ENCODE measurements at regions not wholly inside any gene's neighbourhood (a gene's known extent, or its start where the extent isn't known, plus 50 kb on each side); places are given as distances from the start of the nearest gene placed in this dataset.
"Not testable (repeated sequence)": the region's sequence is repeated elsewhere in the genome, so short reads cannot be mapped to it uniquely, and the experiment has no call there.

DNA sequence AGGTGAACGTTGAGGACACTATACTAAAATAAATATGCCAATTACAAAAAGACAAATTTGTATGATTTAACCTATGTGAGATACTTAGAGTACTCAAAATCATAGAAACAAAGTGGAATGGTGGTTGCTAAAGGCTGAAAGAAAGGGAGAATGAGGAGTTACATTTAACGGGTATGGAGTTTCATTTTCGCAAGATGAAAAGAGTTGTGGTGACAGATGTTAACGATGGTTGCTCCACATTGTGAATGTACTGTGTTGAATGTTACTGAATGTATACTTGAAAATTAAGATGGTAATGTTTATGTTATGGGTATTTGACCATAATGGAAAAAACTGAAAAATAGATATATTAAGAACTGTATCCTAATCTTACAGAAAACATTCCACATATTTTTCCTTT, 51.3 kb upstream of the MOCS2 start:
- Histone ChIP-seq H3K36me3 (no peaks in the 10 kb centered on the region), H3K27ac (no peak overlapping the region), H3K9ac (no peak overlapping the region), H3K4me2 (no peak overlapping the region), H3K4me3 (no peak overlapping the region), H3K4me1 (no peaks in the 10 kb centered on the region), H4K20me1 (no peaks in the 10 kb centered on the region), H3K27me3 (no peaks in the 10 kb centered on the region), H3K9me3 (no peaks in the 10 kb centered on the region)
- TF ChIP-seq Cebpa-rat (IDR thresholded peaks at IDR 0.05): no peak

DNA sequence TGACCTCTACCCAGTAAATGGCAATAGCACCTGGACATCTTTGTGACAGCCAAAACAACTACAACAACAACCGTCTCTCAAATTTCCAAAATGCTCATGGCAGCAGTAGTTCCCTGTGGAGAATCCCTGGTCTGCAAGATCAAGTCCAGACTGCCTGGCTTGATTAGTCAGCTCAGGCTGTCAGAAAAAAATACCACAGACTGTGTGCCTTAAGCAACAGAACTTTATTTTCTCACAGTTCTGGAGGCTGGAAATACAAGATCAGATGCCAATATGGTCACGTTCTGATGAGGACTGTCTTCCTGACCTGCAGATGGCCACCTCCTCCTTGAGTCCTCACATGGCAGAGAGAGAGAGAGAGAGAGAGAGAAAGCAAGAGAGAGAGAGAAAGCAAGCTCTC, 52.3 kb upstream of the MOCS2 start:
- Histone ChIP-seq H3K27ac (no peak overlapping the region), H3K36me3 (no peaks in the 10 kb centered on the region), H4K20me1 (no peaks in the 10 kb centered on the region), H3K9me3 (no peaks in the 10 kb centered on the region), H3K27me3 (no peaks in the 10 kb centered on the region), H3K4me3 (no peak overlapping the region), H3K9ac (no peak overlapping the region), H3K4me1 (no peaks in the 10 kb centered on the region), H3K4me2 (no peak overlapping the region)
- no peak for TF ChIP-seq Cebpa-rat (IDR thresholded peaks at IDR 0.05)

DNA sequence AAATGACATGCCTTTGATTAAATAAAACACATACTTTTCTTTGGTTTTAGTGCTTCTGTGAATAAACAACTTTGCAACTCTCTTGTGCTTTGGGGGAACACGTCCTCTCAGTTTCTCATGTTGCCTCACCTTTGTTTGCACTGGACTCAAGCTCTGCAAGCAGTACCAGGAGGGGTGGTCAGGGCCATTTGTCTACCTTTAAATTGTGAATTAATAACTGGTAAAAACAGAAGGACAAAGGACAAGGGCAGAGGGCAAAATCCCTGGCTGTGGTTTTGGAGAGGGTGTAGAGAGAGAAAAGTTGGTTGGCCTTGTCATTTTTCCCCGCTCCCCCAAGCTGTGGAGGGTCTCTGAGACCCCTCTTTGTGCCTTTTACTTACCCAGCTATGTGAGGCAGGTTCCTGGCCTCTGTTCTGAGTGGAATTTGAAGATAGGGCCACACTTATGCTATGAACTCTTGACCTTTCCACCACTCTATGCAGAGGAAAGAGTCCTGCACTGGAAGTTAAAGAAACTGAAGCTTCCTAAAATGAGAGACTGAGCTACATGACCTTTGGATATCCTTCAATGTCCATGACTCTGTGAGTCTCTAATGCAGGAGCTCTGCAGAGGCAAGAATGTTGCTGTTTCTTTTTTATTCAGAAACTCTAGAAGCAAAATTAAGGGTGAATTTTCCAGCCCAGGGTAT, 55.1 kb upstream of the MOCS2 start:
- Histone ChIP-seq H3K9me3 (no peaks in the 10 kb centered on the region), H3K4me2 (no peak overlapping the region), H4K20me1 (no peaks in the 10 kb centered on the region), H3K36me3 (no peaks in the 10 kb centered on the region), H3K4me3 (no peak overlapping the region), H3K4me1 (no peaks in the 10 kb centered on the region), H3K27me3 (no peaks in the 10 kb centered on the region), H3K27ac (no peak overlapping the region), H3K9ac (no peak overlapping the region)
- no peak for TF ChIP-seq Cebpa-rat (IDR thresholded peaks at IDR 0.05)

DNA sequence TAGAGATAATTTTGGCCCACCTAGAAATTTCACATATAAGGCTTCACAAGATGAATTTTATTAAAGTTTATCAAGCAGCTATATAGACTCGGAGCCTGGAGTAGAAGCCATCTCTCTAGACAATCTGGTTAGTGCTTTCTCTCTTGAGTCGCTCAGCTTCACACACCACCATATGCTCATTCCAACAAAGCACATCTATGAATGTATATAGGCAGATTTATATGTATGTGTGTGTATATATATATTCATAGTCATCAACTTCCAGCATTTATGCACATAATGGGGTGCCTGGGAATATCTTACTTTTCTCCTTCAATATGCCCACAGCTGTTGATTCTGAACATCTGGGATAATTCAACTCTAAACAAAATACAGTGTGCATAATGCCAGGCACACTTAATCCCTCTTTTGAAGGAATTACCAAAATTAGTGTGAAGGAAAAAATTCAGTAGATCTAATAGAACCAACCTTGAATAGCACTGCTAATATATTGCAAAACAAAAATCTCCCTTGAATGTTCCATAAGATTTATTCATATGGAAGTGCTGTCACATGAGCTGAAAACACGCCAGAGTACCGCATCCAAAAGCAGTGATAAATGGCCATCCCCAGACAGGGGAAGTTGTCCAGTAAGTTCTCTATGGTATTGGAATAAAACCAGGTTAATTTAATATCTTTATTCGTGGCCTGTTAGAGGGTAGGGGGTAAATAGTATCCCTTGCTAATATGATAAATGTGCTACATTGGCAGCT, 56.0 kb upstream of the MOCS2 start:
- H3K36me3 ChIP-seq: no peaks in the 10 kb centered on the region
- no peak overlapping the region for H3K4me2 ChIP-seq
- no peaks in the 10 kb centered on the region for H3K27me3 ChIP-seq
- no peak overlapping the region for H3K9ac ChIP-seq
- H4K20me1 ChIP-seq: no peaks in the 10 kb centered on the region
- no peak for TF ChIP-seq Cebpa-rat (IDR thresholded peaks at IDR 0.05)
- no peaks in the 10 kb centered on the region for H3K9me3 ChIP-seq
- no peak overlapping the region for H3K4me3 ChIP-seq
- no peak overlapping the region for H3K27ac ChIP-seq
- H3K4me1 ChIP-seq: no peaks in the 10 kb centered on the region

DNA sequence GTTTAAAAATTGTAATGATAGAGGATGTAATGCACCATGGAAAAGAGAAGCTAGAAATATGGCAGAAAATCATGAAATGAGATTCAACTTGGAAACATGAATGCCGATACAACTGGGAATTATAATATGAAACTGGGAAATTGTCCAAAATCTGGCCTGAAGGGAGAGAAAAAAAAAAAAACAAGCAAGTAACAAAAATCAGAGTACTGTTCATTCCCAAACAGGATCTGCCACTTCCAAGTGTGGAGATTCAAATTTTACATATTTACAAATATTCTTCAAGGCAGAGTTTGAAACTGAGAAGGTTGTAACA, 56.6 kb upstream of the MOCS2 start:
- Histone ChIP-seq H3K27ac (no peak overlapping the region), H3K4me1 (no peaks in the 10 kb centered on the region), H3K9ac (no peak overlapping the region), H3K36me3 (no peaks in the 10 kb centered on the region), H3K9me3 (no peaks in the 10 kb centered on the region), H3K4me2 (no peak overlapping the region), H4K20me1 (no peaks in the 10 kb centered on the region), H3K4me3 (no peak overlapping the region), H3K27me3 (no peaks in the 10 kb centered on the region)
- TF ChIP-seq Cebpa-rat (IDR thresholded peaks at IDR 0.05): no peak

DNA sequence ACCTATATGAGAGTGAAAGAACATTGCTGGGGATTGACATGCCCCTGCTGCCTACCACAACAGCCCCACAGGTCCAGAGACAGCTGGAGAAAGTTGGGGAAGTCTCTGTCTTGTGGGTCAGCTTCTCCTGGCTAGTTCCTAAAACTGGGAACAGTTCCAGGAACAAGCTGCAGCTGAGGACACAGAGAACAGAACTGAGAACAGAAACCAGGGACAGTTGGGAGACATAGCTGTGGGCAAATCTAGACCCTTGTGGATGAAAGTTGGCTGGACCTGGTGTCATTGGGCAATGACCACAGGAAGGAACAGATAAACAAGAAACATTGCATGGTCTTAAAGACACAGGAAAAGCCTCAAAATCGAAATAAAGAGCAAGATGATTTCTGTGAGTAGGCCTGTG, 58.3 kb upstream of the MOCS2 start:
- no peak for TF ChIP-seq Cebpa-rat (IDR thresholded peaks at IDR 0.05)

DNA sequence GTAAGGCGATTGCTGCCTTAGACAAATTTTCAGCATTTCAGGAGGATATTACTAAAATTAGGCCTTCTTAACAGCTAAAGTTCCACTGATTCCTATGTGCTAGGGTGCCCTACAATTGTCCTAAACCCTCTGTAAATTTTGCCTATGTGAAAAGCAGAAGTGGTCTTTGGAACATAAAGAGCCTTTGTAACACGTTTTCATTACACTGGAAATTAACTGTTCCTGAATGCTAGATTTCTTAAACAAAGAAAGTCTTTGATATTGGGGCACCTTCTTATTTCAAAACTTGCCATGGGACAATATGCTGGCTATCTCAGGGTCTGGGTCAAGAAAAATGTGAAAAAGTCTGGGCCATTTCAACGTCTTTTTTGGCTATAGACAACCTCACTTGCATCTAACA, 60.4 kb upstream of the MOCS2 start:
- H4K20me1 ChIP-seq: no peaks in the 10 kb centered on the region
- TF ChIP-seq Cebpa-rat (IDR thresholded peaks at IDR 0.05): no peak
- no peak overlapping the region for H3K27ac ChIP-seq
- H3K36me3 ChIP-seq: no peaks in the 10 kb centered on the region
- no peaks in the 10 kb centered on the region for H3K9me3 ChIP-seq
- H3K4me2 ChIP-seq: no peak overlapping the region
- no peak overlapping the region for H3K4me3 ChIP-seq
- no peaks in the 10 kb centered on the region for H3K27me3 ChIP-seq
- H3K9ac ChIP-seq: no peak overlapping the region
- H3K4me1 ChIP-seq: no peaks in the 10 kb centered on the region

More for the DNA sequence above, 58.3 kb upstream of the MOCS2 start:
- Histone ChIP-seq H3K9ac (no peak overlapping the region), H3K27ac (no peak overlapping the region), H3K27me3 (no peaks in the 10 kb centered on the region), H3K9me3 (no peaks in the 10 kb centered on the region), H3K4me1 (no peaks in the 10 kb centered on the region), H4K20me1 (no peaks in the 10 kb centered on the region), H3K36me3 (no peaks in the 10 kb centered on the region), H3K4me2 (no peak overlapping the region), H3K4me3 (no peak overlapping the region)

DNA sequence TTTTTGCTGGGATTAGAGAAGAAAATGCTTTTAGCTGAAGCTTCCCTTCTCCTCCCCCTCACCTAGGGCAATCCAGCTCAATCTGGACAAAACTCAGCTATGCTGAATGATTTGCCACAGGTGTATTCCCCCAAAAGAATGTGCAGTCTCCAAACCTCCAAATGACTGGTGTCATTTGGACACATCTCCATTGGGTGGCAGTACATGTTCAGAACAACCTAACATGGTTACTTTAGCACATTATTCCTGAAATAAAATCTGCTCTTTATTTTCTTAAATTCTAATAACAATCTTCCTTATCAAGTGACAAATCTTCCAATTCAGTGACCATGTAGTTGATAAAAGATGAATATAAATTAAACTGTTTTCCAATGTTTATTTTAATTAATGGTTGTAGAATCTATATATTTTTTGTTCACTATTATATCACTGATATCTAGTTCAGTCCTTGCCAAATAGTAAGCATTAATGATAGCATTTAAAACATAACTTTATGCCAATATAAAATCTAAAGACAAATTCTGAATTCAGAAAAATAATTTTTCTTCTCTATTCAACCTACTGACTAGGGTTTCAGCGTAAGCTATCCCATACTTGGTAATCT, 61.3 kb upstream of the MOCS2 start:
- Histone ChIP-seq H4K20me1 (no peaks in the 10 kb centered on the region), H3K4me2 (no peak overlapping the region), H3K27ac (no peak overlapping the region), H3K27me3 (no peaks in the 10 kb centered on the region), H3K36me3 (no peaks in the 10 kb centered on the region), H3K9ac (no peak overlapping the region), H3K4me1 (no peaks in the 10 kb centered on the region), H3K9me3 (no peaks in the 10 kb centered on the region), H3K4me3 (no peak overlapping the region)
- no peak for TF ChIP-seq Cebpa-rat (IDR thresholded peaks at IDR 0.05)

DNA sequence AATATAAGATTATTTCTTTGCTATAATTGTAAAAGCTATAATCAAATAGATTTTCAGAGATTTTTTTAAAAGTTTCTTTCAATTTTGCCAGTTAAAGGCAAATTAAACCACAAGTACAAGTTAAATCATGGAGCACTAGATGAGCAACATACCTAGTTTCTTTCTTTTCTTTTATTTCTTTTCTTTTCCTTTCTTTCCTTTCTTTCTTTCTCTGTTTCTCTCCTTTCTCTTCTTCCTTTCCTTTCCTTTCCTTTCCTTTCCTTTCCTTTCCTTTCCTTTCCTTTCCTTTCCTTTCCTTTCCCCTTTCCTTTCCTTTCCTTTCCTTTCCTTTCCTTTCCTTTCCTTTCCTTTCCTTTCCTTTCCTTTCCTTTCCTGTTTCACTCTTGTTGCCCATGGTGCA, 62.5 kb upstream of the MOCS2 start:
- H4K20me1 ChIP-seq, H3K9ac ChIP-seq, H3K9me3 ChIP-seq, H3K27me3 ChIP-seq, H3K4me1 ChIP-seq, H3K4me3 ChIP-seq, H3K4me2 ChIP-seq, H3K36me3 ChIP-seq, H3K27ac ChIP-seq: not testable (repeated sequence)

DNA sequence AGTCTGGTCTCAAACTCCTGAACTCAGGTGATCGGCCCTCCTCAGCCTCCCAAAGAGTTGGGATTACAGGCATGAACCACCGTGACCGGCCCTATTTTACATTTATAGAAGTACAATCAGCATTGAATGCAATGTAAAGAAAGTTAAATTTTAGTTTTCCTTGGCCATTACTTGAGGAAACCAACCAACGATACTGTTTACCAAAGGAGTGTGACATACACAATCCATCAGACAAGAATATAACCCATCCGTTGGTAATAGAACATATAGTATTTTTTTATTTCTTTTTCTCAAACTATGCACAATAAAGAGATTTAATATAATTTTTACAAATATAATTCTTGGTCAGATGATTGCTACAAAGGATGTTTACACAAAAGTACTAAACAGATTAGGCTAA, 63.1 kb upstream of the MOCS2 start:
- no peaks in the 10 kb centered on the region for H3K27me3 ChIP-seq
- TF ChIP-seq Cebpa-rat (IDR thresholded peaks at IDR 0.05): no peak
- H3K9ac ChIP-seq: no peak overlapping the region
- H3K4me1 ChIP-seq: no peaks in the 10 kb centered on the region
- H3K4me2 ChIP-seq: no peak overlapping the region
- H3K9me3 ChIP-seq: no peaks in the 10 kb centered on the region
- no peaks in the 10 kb centered on the region for H3K36me3 ChIP-seq
- H4K20me1 ChIP-seq: no peaks in the 10 kb centered on the region
- no peak overlapping the region for H3K4me3 ChIP-seq
- no peak overlapping the region for H3K27ac ChIP-seq
